AG08396 (cell line): ENCODE measurements at regions not wholly inside any gene's neighbourhood (a gene's known extent, or its start where the extent isn't known, plus 50 kb on each side); places are given as distances from the start of the nearest gene placed in this dataset.

Experiments
- DNase-seq: peaks from one replicate; pipeline ENCODE4 v3.0.0; 2012; ENCODE audit warnings: low spot score, mixed read lengths

GRCh38 chr9:134487066-134487710 lies 154.4 kb upstream of the COL5A1 start:
- no peak for DNase-seq

GRCh38 chr9:134488331-134489280 lies 153.0 kb upstream of the COL5A1 start:
- DNase-seq = no peak

- DNase-seq = no peak
Observed at GRCh38 chr9:134489621-134490408, 151.8 kb upstream of the COL5A1 start.

GRCh38 chr9:134490446-134490845 lies 151.2 kb upstream of the COL5A1 start:
- no peak for DNase-seq

- no peak for DNase-seq
Observed at GRCh38 chr9:134491196-134491835, 150.3 kb upstream of the COL5A1 start.

GRCh38 chr9:134491856-134492255 lies 149.7 kb upstream of the COL5A1 start:
- DNase-seq = no peak

GRCh38 chr9:134492281-134492691 lies 149.3 kb upstream of the COL5A1 start:
- peak; percentile 80 for DNase-seq

- DNase-seq = no peak
Observed at GRCh38 chr9:134492721-134493460, 148.7 kb upstream of the COL5A1 start.

- DNase-seq = no peak
Observed at GRCh38 chr9:134493461-134494272, 147.9 kb upstream of the COL5A1 start.

- no peak for DNase-seq
Observed at GRCh38 chr9:134494273-134494815, 147.3 kb upstream of the COL5A1 start.

- no peak for DNase-seq
Observed at GRCh38 chr9:134494905-134495304, 146.7 kb upstream of the COL5A1 start.

- no peak for DNase-seq
Observed at GRCh38 chr9:134495881-134496412, 145.7 kb upstream of the COL5A1 start.

- DNase-seq = peak; percentile 80
Observed at GRCh38 chr9:134496413-134497282, 145.0 kb upstream of the COL5A1 start.

GRCh38 chr9:134497283-134497860 lies 144.2 kb upstream of the COL5A1 start:
- DNase-seq = no peak

- DNase-seq = no peak
Observed at GRCh38 chr9:134498814-134499166, 142.8 kb upstream of the COL5A1 start.

- DNase-seq = no peak
Observed at GRCh38 chr9:134500931-134501760, 140.5 kb upstream of the COL5A1 start.

GRCh38 chr9:134501761-134502265 lies 139.8 kb upstream of the COL5A1 start:
- DNase-seq = no peak
